ENCODE measurements at regions not wholly inside any gene's neighbourhood (a gene's known extent, or its start where the extent isn't known, plus 50 kb on each side); places are given as distances from the start of the nearest gene placed in this dataset.

DNA sequence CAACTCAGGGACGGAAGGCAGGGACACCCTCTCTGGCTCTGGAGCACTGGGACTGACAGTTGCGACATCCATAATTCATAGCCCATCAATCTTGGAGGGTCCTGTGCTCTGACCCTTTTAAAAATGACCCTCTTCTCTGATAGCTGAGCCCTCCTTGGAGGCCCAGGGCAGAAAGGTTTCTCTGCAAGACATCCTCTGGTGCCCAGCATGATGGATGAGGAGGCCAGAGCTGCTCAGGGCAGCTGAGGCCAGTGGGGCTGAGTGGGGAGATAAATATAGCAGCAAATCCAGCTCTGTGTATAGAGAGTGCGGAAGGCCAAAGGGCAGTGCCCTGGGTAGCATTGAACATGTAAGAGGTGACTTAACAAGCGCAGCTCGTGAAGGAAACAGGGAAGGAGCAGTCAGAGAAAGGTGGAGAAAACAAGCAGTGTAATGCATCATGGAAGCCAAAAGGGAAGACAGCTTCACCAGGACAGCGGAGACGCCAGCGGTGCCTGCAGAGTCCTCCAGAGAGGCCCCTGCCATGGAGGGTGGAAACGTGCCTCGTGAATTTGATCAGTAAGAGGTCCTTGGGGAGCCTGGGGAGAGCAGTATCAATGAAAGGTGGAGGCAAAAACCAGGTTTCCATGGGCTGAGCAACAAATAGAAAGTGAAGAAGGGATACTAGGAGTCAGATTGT, 50.4 kb upstream of the FMOD start:
- H3K27ac ChIP-seq (ENCODE audit: low read depth in 2 of 2, low read length in 2 of 2): no peak overlapping the region

DNA sequence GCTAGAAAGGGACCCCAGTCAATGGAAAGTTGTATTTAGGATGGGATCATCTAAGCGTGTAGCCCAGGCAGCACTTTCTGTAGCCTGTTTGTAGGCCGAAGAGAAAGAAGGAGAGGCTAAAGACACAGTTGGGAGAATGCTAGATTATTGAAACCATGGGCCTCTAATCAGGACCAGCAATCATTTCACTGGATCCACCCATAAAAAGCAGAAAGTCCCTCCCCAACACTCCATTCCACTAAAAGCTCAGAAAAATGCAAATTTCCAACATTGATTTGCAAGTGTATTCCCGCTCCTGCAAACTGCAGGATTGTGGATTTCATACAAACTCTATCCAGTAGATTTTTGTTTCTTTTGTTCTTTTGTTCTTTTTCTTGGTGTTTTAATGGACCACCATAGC, 51.2 kb upstream of the FMOD start:
- Histone ChIP-seq H3K36me3 (ENCODE audit: control insufficient read depth in 2 of 2, insufficient read depth in 2 of 2, low read length in 2 of 2) (no peaks in the 10 kb centered on the region), H3K9ac (ENCODE audit: low read depth in 1 of 2, low read length in 2 of 2) (no peak overlapping the region), H3K4me3 (ENCODE audit: low read length in 2 of 2) (no peak overlapping the region), H3K4me1 (ENCODE audit: control insufficient read depth in 2 of 2, insufficient read depth in 2 of 2, low read length in 2 of 2) (peaks cover 8 to 16% of the 10 kb centered on the region in 2 donors), H3K27me3 (ENCODE audit: control insufficient read depth in 2 of 2, insufficient read depth in 2 of 2, low read length in 2 of 2) (no peaks in the 10 kb centered on the region), H3K9me3 (ENCODE audit: control insufficient read depth in 2 of 2, low read length in 2 of 2) (no peaks in the 10 kb centered on the region), H3K27ac (ENCODE audit: low read depth in 2 of 2, low read length in 2 of 2) (peak overlapping the region; percentile 13 to 59)

More for the DNA sequence above, 50.4 kb upstream of the FMOD start:
- no peak overlapping the region for H3K4me3 ChIP-seq (ENCODE audit: low read length in 2 of 2)
- H3K36me3 ChIP-seq (ENCODE audit: control insufficient read depth in 2 of 2, insufficient read depth in 2 of 2, low read length in 2 of 2): no peaks in the 10 kb centered on the region
- peaks cover 3 to 8% of the 10 kb centered on the region in 2 donors for H3K4me1 ChIP-seq (ENCODE audit: control insufficient read depth in 2 of 2, insufficient read depth in 2 of 2, low read length in 2 of 2)
- H3K9ac ChIP-seq (ENCODE audit: low read depth in 1 of 2, low read length in 2 of 2): no peak overlapping the region
- no peaks in the 10 kb centered on the region for H3K9me3 ChIP-seq (ENCODE audit: control insufficient read depth in 2 of 2, low read length in 2 of 2)
- no peaks in the 10 kb centered on the region for H3K27me3 ChIP-seq (ENCODE audit: control insufficient read depth in 2 of 2, insufficient read depth in 2 of 2, low read length in 2 of 2)

DNA sequence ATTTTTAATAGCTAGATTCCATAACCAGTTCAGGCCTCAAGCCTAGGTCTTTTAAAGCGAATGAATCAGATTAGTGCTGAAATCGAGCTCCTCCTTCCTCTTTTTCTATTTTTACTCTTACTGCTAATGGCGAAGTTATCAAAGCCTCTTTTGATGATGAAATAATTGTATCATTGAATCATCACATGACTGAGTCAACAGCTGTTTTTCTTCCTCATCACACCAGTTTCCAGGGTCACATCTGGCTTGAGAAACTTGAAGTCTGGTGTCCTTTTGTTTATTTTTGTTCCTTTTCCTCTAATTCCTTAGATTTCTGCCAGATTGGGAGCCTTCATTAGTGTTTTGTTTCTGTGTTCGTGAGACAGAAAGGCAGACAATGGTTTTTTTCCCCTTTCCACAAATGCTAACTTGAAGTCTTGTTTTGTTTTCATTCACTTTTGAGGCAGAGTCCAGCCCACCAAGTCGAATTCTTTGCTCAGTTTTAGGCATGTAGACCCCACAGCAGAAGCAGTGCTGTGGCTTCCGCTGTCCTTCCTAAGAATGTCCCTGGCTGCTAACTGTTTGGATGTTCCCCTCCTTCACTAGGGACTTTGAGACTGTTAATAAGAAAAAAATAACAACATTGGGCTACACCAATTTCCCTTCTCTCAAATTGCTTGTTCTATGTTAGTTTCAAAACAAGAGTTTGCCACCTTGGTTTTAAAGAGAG, 51.9 kb upstream of the FMOD start:
- Histone ChIP-seq H3K27me3 (ENCODE audit: control insufficient read depth in 2 of 2, insufficient read depth in 2 of 2, low read length in 2 of 2) (no peaks in the 10 kb centered on the region), H3K4me3 (ENCODE audit: low read length in 2 of 2) (no peak overlapping the region), H3K9me3 (ENCODE audit: control insufficient read depth in 2 of 2, low read length in 2 of 2) (no peaks in the 10 kb centered on the region), H3K9ac (ENCODE audit: low read depth in 1 of 2, low read length in 2 of 2) (no peak overlapping the region), H3K36me3 (ENCODE audit: control insufficient read depth in 2 of 2, insufficient read depth in 2 of 2, low read length in 2 of 2) (no peaks in the 10 kb centered on the region), H3K27ac (ENCODE audit: low read depth in 2 of 2, low read length in 2 of 2) (peak overlapping the region; percentile 39 to 59), H3K4me1 (ENCODE audit: control insufficient read depth in 2 of 2, insufficient read depth in 2 of 2, low read length in 2 of 2) (peaks cover 9 to 19% of the 10 kb centered on the region in 2 donors)

DNA sequence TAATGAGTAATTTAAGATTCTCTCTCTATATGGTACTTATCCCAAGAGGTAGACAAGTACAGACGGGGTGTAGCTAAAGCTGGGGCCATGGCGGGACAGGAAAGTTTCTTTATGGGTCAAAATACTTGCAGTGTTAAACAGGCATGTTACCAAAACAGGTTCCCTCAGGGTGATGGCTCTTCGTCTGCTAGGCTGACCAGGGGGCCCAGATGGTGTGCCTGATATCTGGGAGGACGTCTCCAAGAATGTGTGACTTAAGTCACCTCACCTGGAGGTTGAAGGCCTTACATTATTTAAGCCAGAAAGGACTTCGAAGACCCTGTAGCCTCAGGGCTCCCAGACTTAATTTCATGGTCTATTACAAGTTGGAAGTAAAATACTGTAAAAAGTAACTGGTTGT, 52.7 kb upstream of the FMOD start:
- Histone ChIP-seq H3K9ac (ENCODE audit: low read depth in 1 of 2, low read length in 2 of 2) (no peak overlapping the region), H3K36me3 (ENCODE audit: control insufficient read depth in 2 of 2, insufficient read depth in 2 of 2, low read length in 2 of 2) (no peaks in the 10 kb centered on the region)

DNA sequence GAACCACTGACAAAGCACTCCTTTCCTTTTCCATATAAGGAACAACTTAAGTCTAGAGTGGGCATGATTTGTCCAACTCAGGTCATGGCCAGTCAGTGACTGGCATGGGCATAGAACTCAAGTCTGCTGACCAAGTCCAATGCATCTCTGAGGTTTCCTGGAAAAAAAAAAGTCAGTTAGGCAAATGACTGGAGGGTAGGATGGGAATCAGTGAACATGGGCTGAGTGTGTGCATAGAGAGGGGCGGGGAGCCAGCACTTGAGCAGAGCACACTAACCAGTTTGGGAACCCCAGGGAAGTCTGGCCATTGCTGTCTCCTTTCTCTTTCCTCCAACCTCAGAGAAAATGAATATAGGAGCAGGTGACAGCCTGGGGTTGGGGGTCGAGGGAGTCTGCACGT, 53.6 kb upstream of the FMOD start:
- H3K27me3 ChIP-seq (ENCODE audit: control insufficient read depth in 2 of 2, insufficient read depth in 2 of 2, low read length in 2 of 2): no peaks in the 10 kb centered on the region
- peaks cover 17 to 36% of the 10 kb centered on the region in 2 donors for H3K4me1 ChIP-seq (ENCODE audit: control insufficient read depth in 2 of 2, insufficient read depth in 2 of 2, low read length in 2 of 2)
- H3K27ac ChIP-seq (ENCODE audit: low read depth in 2 of 2, low read length in 2 of 2): no peak overlapping the region
- H3K36me3 ChIP-seq (ENCODE audit: control insufficient read depth in 2 of 2, insufficient read depth in 2 of 2, low read length in 2 of 2): no peaks in the 10 kb centered on the region
- H3K9ac ChIP-seq (ENCODE audit: low read depth in 1 of 2, low read length in 2 of 2): no peak overlapping the region
- H3K9me3 ChIP-seq (ENCODE audit: control insufficient read depth in 2 of 2, low read length in 2 of 2): no peaks in the 10 kb centered on the region
- H3K4me3 ChIP-seq (ENCODE audit: low read length in 2 of 2): no peak overlapping the region

More for the DNA sequence above, 52.7 kb upstream of the FMOD start:
- Histone ChIP-seq H3K4me3 (ENCODE audit: low read length in 2 of 2) (no peak overlapping the region), H3K4me1 (ENCODE audit: control insufficient read depth in 2 of 2, insufficient read depth in 2 of 2, low read length in 2 of 2) (peaks cover 13 to 28% of the 10 kb centered on the region in 2 donors), H3K27ac (ENCODE audit: low read depth in 2 of 2, low read length in 2 of 2) (peak overlapping the region; percentile 39 to 49), H3K9me3 (ENCODE audit: control insufficient read depth in 2 of 2, low read length in 2 of 2) (no peaks in the 10 kb centered on the region), H3K27me3 (ENCODE audit: control insufficient read depth in 2 of 2, insufficient read depth in 2 of 2, low read length in 2 of 2) (no peaks in the 10 kb centered on the region)

DNA sequence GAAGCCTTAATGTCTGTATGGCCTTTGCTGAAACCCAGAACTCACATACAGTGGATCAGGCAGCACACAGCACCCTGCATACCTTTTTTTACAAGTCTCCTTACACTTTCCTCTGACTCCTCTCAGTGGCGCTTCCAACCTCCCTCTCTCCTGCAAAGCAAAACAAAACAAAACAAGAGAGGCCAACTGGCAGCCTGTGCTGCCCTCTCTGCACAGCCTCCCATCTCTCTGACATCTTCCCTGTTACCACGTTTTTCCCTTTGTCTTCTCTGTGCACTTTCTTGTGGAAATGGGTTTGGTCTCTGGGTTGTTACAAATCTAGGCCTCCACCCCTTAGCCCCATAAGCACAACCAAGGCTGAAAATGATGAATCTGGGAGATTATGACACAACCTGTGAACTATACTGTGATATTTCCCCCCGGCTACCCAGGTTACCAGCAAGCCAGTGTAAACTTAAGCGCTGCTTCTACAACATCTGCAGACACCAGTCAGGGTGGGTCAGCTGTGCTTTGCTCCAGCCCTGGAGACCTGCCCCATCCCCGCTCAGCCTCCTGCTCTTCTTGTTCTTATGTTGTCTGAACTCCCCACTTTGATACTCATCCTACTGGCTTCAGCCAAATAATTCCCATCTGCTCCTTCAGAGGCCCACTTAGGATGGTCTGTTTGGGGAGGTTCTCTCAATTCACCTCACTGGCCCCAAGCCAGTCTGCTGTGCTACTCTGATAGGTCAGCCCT, 54.9 kb upstream of the FMOD start:
- Histone ChIP-seq H3K36me3 (ENCODE audit: control insufficient read depth in 2 of 2, insufficient read depth in 2 of 2, low read length in 2 of 2) (no peaks in the 10 kb centered on the region), H3K27me3 (ENCODE audit: control insufficient read depth in 2 of 2, insufficient read depth in 2 of 2, low read length in 2 of 2) (no peaks in the 10 kb centered on the region), H3K9me3 (ENCODE audit: control insufficient read depth in 2 of 2, low read length in 2 of 2) (no peaks in the 10 kb centered on the region), H3K4me1 (ENCODE audit: control insufficient read depth in 2 of 2, insufficient read depth in 2 of 2, low read length in 2 of 2) (peaks cover 17 to 36% of the 10 kb centered on the region in 2 donors), H3K4me3 (ENCODE audit: low read length in 2 of 2) (no peak overlapping the region), H3K9ac (ENCODE audit: low read depth in 1 of 2, low read length in 2 of 2) (no peak overlapping the region), H3K27ac (ENCODE audit: low read depth in 2 of 2, low read length in 2 of 2) (peak overlapping the region; percentile 34 to 56)

DNA sequence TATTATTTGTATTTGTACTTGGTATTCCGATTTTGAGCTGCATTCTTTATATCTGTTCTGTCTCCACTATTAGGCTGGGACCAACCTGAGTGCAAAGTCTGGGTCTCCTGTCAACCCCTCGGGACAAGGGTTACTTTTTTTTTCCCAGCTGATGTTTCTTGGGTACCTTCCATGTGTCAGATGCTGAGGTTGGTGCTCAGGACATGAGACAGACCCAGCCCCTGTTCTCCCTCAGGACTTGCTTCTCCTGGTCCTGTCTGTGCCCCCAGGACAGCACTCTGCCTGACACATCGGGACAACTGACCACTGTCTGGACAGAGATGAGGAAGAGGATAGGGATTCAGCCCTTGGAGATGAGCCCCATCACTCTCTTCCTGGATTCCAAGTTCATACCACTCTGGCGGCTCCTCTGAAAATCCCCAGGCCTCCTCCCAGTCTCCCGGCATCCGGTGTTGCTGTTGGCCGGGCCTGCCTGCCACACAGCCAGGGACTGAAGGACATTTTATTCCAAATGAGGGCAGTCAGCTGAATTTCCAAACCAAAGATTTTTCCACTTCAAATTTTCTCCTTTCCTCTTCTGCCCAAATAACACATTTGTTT, 55.6 kb upstream of the FMOD start:
- Histone ChIP-seq H3K27ac (ENCODE audit: low read depth in 2 of 2, low read length in 2 of 2) (peak overlapping the region; percentile 50 to 61), H3K9me3 (ENCODE audit: control insufficient read depth in 2 of 2, low read length in 2 of 2) (no peaks in the 10 kb centered on the region), H3K27me3 (ENCODE audit: control insufficient read depth in 2 of 2, insufficient read depth in 2 of 2, low read length in 2 of 2) (no peaks in the 10 kb centered on the region), H3K36me3 (ENCODE audit: control insufficient read depth in 2 of 2, insufficient read depth in 2 of 2, low read length in 2 of 2) (no peaks in the 10 kb centered on the region), H3K4me3 (ENCODE audit: low read length in 2 of 2) (no peak overlapping the region), H3K9ac (ENCODE audit: low read depth in 1 of 2, low read length in 2 of 2) (no peak overlapping the region), H3K4me1 (ENCODE audit: control insufficient read depth in 2 of 2, insufficient read depth in 2 of 2, low read length in 2 of 2) (peaks cover 17 to 36% of the 10 kb centered on the region in 2 donors)

DNA sequence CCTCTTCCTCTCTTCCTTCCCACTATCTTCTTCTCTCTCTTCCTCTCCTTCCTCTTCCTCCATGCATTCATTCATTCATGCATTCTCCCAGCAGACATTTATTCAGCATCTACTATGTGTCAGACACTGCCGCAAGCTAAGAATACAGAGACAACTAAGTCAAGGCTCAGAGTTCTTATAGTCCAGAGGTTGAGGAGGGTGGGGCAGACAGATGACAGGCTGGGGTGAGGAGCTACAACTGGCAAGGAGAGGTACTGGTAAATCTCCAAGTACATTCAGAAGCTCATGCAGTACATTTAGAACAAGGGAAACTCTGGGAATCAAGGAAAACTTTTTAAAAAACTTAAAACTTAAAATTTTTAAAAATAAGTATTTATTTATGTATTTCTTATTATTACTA, 56.4 kb upstream of the FMOD start:
- Histone ChIP-seq H3K27ac (ENCODE audit: low read depth in 2 of 2, low read length in 2 of 2) (peak overlapping the region; percentile 50 to 61), H3K4me1 (ENCODE audit: control insufficient read depth in 2 of 2, insufficient read depth in 2 of 2, low read length in 2 of 2) (peaks cover 17 to 32% of the 10 kb centered on the region in 2 donors), H3K27me3 (ENCODE audit: control insufficient read depth in 2 of 2, insufficient read depth in 2 of 2, low read length in 2 of 2) (no peaks in the 10 kb centered on the region), H3K9me3 (ENCODE audit: control insufficient read depth in 2 of 2, low read length in 2 of 2) (no peaks in the 10 kb centered on the region), H3K4me3 (ENCODE audit: low read length in 2 of 2) (peak overlapping the region in 1 of 2 donors; percentile 31), H3K36me3 (ENCODE audit: control insufficient read depth in 2 of 2, insufficient read depth in 2 of 2, low read length in 2 of 2) (no peaks in the 10 kb centered on the region), H3K9ac (ENCODE audit: low read depth in 1 of 2, low read length in 2 of 2) (no peak overlapping the region)

DNA sequence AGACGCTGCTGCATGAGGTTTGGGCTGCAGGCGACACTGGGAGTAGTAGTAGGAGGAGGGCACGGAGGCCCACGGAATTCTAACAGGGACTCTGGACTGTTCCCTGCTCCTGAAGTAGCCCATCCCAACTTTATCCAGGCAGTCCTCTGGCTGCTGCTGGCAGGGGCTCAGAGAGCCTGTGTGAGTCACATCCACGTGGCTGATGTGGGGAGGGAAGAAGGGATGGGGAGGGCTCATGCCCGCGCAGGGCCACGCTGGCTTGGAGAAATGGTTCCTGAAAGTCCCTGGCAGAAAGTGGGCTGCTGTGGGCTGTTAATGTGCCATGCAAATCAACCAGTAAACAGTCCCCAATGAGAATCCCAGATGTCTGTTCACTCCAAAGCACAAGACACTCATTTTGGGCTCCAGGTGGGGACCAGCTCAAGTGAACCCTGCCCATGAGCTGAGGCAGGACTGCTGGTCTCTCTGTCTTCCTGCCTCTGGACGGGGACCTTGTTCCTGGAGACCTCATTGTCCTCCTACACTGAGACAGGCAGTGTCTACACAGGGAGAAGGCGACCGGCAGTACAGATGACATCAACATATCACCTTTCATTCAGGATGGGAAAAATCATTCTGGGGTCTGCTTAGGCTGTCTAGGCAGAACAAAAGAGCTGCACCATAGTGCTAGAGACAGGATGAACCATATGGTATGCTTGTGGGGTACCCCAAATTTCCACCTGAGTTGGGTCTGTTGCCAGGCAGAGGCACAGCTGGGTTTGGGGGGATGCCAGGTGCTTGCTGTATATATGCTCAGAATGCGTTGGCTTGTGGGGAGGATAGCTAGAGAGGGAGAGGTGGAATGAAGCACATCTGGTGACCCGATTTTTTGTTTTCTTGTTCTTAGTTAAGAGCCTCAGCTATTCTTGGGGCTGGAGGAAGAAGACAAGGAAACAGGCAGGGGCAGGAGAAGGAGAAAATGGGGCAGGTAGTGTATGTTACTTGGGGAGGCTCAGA, 57.9 kb upstream of the FMOD start:
- no peaks in the 10 kb centered on the region for H3K9me3 ChIP-seq (ENCODE audit: control insufficient read depth in 2 of 2, low read length in 2 of 2)
- no peaks in the 10 kb centered on the region for H3K27me3 ChIP-seq (ENCODE audit: control insufficient read depth in 2 of 2, insufficient read depth in 2 of 2, low read length in 2 of 2)
- H3K4me1 ChIP-seq (ENCODE audit: control insufficient read depth in 2 of 2, insufficient read depth in 2 of 2, low read length in 2 of 2): peaks cover 17 to 32% of the 10 kb centered on the region in 2 donors
- H3K4me3 ChIP-seq (ENCODE audit: low read length in 2 of 2): no peak overlapping the region
- H3K9ac ChIP-seq (ENCODE audit: low read depth in 1 of 2, low read length in 2 of 2): peak overlapping the region in 1 of 2 donors; percentile 41
- peak overlapping the region; percentile 38 to 43 for H3K27ac ChIP-seq (ENCODE audit: low read depth in 2 of 2, low read length in 2 of 2)
- H3K36me3 ChIP-seq (ENCODE audit: control insufficient read depth in 2 of 2, insufficient read depth in 2 of 2, low read length in 2 of 2): no peaks in the 10 kb centered on the region
